B cell (primary cell): ENCODE measurements at regions not wholly inside any gene's neighbourhood (a gene's known extent, or its start where the extent isn't known, plus 50 kb on each side); places are given as distances from the start of the nearest gene placed in this dataset.

Source experiments
- ATAC-seq: fragments of 200-7000 bp; cut with Tn5 transposase; one replicate; pipeline ENCODE4 v1.10.0; 2021; ENCODE audit warnings: low read depth, mild to moderate bottlenecking, moderate number of reproducible peaks, moderate library complexity
- CTCF ChIA-PET: fragments of 350-600 bp; sonication (Branson Sonifier 250); formaldehyde crosslinking; loops from one replicate; lab custom pipeline; 2021; ENCODE audit warnings: antibody characterized with exemption, inconsistent platforms; lab: Charles Lee
- POLR2A ChIA-PET: fragments of 350-600 bp; sonication (Branson Sonifier 250); formaldehyde crosslinking; loops from one replicate; lab custom pipeline; 2021; ENCODE audit warnings: antibody characterized with exemption; lab: Charles Lee
- DNase-seq: peaks from one replicate; pipeline ENCODE4 v3.0.0; 2013
- H2AFZ ChIP-seq: 2 replicates; pipeline ENCODE4 v1.6.1; 2012; ENCODE audit warnings: mild to moderate bottlenecking, low read depth, low read length; ENCODE audit not compliant: insufficient read depth, poor library complexity, severe bottlenecking
- H3K27ac ChIP-seq, 2 donors: 1 replicate in 1 of 2; 2 replicates in 1 of 2; pipeline ENCODE4 v1.5.1; 2012 to 2013; ENCODE audit warnings: low read length in 2 of 2, mild to moderate bottlenecking in 2 of 2, moderate library complexity in 1 of 2
- H3K27me3 ChIP-seq, 4 experiments: fragments of 200-600 bp in 1 of 4; sonication (generic) in 1 of 4; replicated peaks in 1 of 4; 1 replicate in 2 of 4; 2 replicates in 2 of 4; pipeline versions ENCODE4 v1.6.1 to v1.7.0; 2013 to 2016; ENCODE audit warnings: low read length in 3 of 4, mild to moderate bottlenecking in 2 of 4, mixed read lengths in 1 of 4, moderate library complexity in 1 of 4; ENCODE audit not compliant: insufficient read depth in 4 of 4, control insufficient read depth in 3 of 4; ENCODE audit errors: control extremely low read depth in 1 of 4
- H3K36me3 ChIP-seq, 2 experiments: replicated peaks in 1 of 2; 1 replicate in 1 of 2; 2 replicates in 1 of 2; pipeline versions ENCODE4 v1.6.1 to v1.7.1; 2013; ENCODE audit warnings: low read length in 1 of 2; ENCODE audit not compliant: insufficient read depth in 2 of 2, control insufficient read depth in 1 of 2; ENCODE audit errors: control extremely low read depth in 1 of 2, extremely low read depth in 1 of 2
- H3K4me1 ChIP-seq, 2 donors: fragments of 200-600 bp in 1 of 2; sonication (generic) in 1 of 2; 1 replicate in 1 of 2; 2 replicates in 1 of 2; pipeline versions ENCODE4 v1.5.1 to v1.6.1; 2013 to 2017; ENCODE audit warnings: low read length in 2 of 2; ENCODE audit not compliant: control insufficient read depth in 2 of 2, insufficient read depth in 2 of 2
- H3K4me2 ChIP-seq: replicated peaks from 2 replicates; pipeline ENCODE3; 2012; ENCODE audit warnings: mild to moderate bottlenecking, low read depth, low read length; ENCODE audit not compliant: poor library complexity, severe bottlenecking
- H3K4me3 ChIP-seq, 5 experiments: fragments of 200-600 bp in 1 of 5; sonication (generic) in 1 of 5; 1 replicate in 3 of 5; 2 replicates in 2 of 5; pipeline versions ENCODE4 v1.5.1 to v1.7.0; 2011 to 2016; ENCODE audit warnings: low read length in 4 of 5, mild to moderate bottlenecking in 4 of 5, low read depth in 2 of 5, control low read depth in 1 of 5, moderate library complexity in 1 of 5; ENCODE audit not compliant: insufficient read depth in 1 of 5; ENCODE audit errors: control extremely low read depth in 1 of 5, extremely low read depth in 1 of 5
- H3K79me2 ChIP-seq: fragments of 200-600 bp; sonication (generic); one replicate; pipeline ENCODE4 v1.6.0; 2016; ENCODE audit warnings: low read length; ENCODE audit not compliant: control insufficient read depth, insufficient read depth
- H3K9ac ChIP-seq: fragments of 200-600 bp; sonication (generic); 2 replicates; pipeline ENCODE4 v1.6.1; 2017; ENCODE audit warnings: mild to moderate bottlenecking, low read length, moderate library complexity
- H3K9me3 ChIP-seq, 3 donors: one replicate each; pipeline versions ENCODE4 v1.6.1 to v1.7.1; 2013; ENCODE audit warnings: low read length in 2 of 3; ENCODE audit not compliant: control insufficient read depth in 2 of 3, insufficient read depth in 1 of 3; ENCODE audit errors: control extremely low read depth in 1 of 3
- H4K20me1 ChIP-seq: 2 replicates; pipeline ENCODE4 v1.6.0; 2012; ENCODE audit warnings: mild to moderate bottlenecking, low read length; ENCODE audit not compliant: insufficient read depth, control insufficient read depth, poor library complexity, severe bottlenecking
- H3K27ac Mint-ChIP-seq: one replicate; pipeline ENCODE4 v1.8.0; 2021; ENCODE audit warnings: mixed read lengths
- H3K27me3 Mint-ChIP-seq: one replicate; pipeline ENCODE4 v1.8.0; 2021; ENCODE audit warnings: mixed read lengths
- H3K4me1 Mint-ChIP-seq: one replicate; pipeline ENCODE4 v1.8.0; 2021; ENCODE audit warnings: mixed read lengths
- H3K4me3 Mint-ChIP-seq: one replicate; pipeline ENCODE4 v1.8.0; 2021; ENCODE audit warnings: mixed read lengths
- H3K9me3 Mint-ChIP-seq: one replicate; pipeline ENCODE4 v1.8.0; 2022; ENCODE audit warnings: mixed read lengths; ENCODE audit not compliant: insufficient read depth
- CTCF ChIP-seq: fragments of 200-600 bp; IDR thresholded peaks from one replicate; pipeline ENCODE4 v1.8.0; 2022; ENCODE audit warnings: antibody characterized with exemption, mild to moderate bottlenecking
- EZH2 ChIP-seq: IDR thresholded peaks from 2 replicates; pipeline ENCODE4 v1.6.1; 2012; ENCODE audit warnings: borderline replicate concordance, low read depth, mild to moderate bottlenecking, moderate library complexity, low read length; ENCODE audit not compliant: insufficient read depth, poor library complexity, severe bottlenecking
- WGBS: methylation state at CpG from one replicate; pipeline ENCODE4 v1.1.5; 2013; ENCODE audit warnings: missing lambda C conversion rate; ENCODE audit not compliant: insufficient coverage; 5-methylcytosine and 5-hydroxymethylcytosine counted together
- intact Hi-C: fragments of 100-400 bp; cut with micrococcal nuclease; formaldehyde crosslinking; loops from one replicate; pipeline ENCODE4 v1.10.0; 2022

GRCh38 chr13:48602296-48603016 lies 51.3 kb upstream of the CYSLTR2 start:
- WGBS = 77% methylated on average over 8 of the region's 8 CpGs

More at GRCh38 chr13:48602296-48603016, 51.3 kb upstream of the CYSLTR2 start:
- peaks cover 0 to 5% (median 3%) of the 10 kb centered on the region in 3 donors for H3K9me3 ChIP-seq
- intact Hi-C loops = no loop called here
- H2AFZ ChIP-seq = no peak overlapping the region
- no peaks in the 10 kb centered on the region for H3K4me1 ChIP-seq
- no peaks in the 10 kb centered on the region for H3K36me3 ChIP-seq
- H3K27ac ChIP-seq = no peak overlapping the region
- TF ChIP-seq EZH2 (no peak), CTCF (no peak)
- peaks cover 49% of the 10 kb centered on the region for H3K27me3 Mint-ChIP-seq
- no peak overlapping the region for H3K27ac Mint-ChIP-seq
- H3K4me3 ChIP-seq = no peak overlapping the region
- CTCF ChIA-PET = no interaction called here
- ATAC-seq = no peak
- peaks cover 0 to 3% (median 0%) of the 10 kb centered on the region in 4 experiments for H3K27me3 ChIP-seq
- no peak overlapping the region for H3K9ac ChIP-seq
- no peaks in the 10 kb centered on the region for H3K79me2 ChIP-seq
- H3K9me3 Mint-ChIP-seq = peaks cover 4% of the 10 kb centered on the region
- POLR2A ChIA-PET = no interaction called here
- no peak overlapping the region for H3K4me2 ChIP-seq
- no peaks in the 10 kb centered on the region for H3K4me1 Mint-ChIP-seq
- DNase-seq = no peak
- H4K20me1 ChIP-seq = no peaks in the 10 kb centered on the region
- H3K4me3 Mint-ChIP-seq = no peak overlapping the region
